Stomach (tissue), 8 donors: ENCODE measurements at regions not wholly inside any gene's neighbourhood (a gene's known extent, or its start where the extent isn't known, plus 50 kb on each side); places are given as distances from the start of the nearest gene placed in this dataset.

ENCODE experiments used
- DNase-seq, 2 donors: peaks; one replicate each; pipeline versions ENCODE4 v3.0.0 to v3.0.0-alpha.2; 2013 to 2019
- H3K27ac ChIP-seq, 5 donors: fragments of 200-600 bp in 4 of 5; sonication (generic) in 4 of 5; one replicate each; pipeline ENCODE4 v1.5.1; 2013 to 2019; ENCODE audit warnings: mild to moderate bottlenecking in 1 of 5, moderate library complexity in 1 of 5
- H3K27me3 ChIP-seq, 3 donors: fragments of 200-600 bp; sonication (generic); one replicate each; pipeline ENCODE4 v1.5.1; 2017 to 2019; ENCODE audit warnings: mixed run types in 1 of 3
- H3K36me3 ChIP-seq, 4 donors: fragments of 200-600 bp; sonication (generic); 1 replicate in 3 of 4; 2 replicates in 1 of 4; pipeline ENCODE4 v1.5.1; 2016 to 2019
- H3K4me1 ChIP-seq, 4 donors: fragments of 200-600 bp; sonication (generic); one replicate each; pipeline ENCODE4 v1.5.1; 2016 to 2019
- H3K4me3 ChIP-seq, 4 donors: fragments of 200-600 bp; sonication (generic) in 3 of 4; one replicate each; pipeline ENCODE4 v1.5.1; 2016 to 2019; ENCODE audit warnings: mild to moderate bottlenecking in 1 of 4
- H3K9me3 ChIP-seq, 4 donors: fragments of 200-600 bp; sonication (generic); one replicate each; pipeline ENCODE4 v1.5.1; 2016 to 2019
- CTCF ChIP-seq, 7 experiments: fragments of 450-650 bp in 4 of 7; fragments of 200-600 bp in 3 of 7; sonication (generic) in 3 of 7; IDR thresholded peaks; one replicate each; pipeline ENCODE4 v1.5.1; 2016 to 2019; ENCODE audit warnings: antibody characterized with exemption in 7 of 7, control low read depth in 2 of 7, mild to moderate bottlenecking in 1 of 7
- EP300 ChIP-seq: sonication (generic); formaldehyde crosslinking; IDR thresholded peaks from one replicate; pipeline ENCODE4 v1.6.1; 2017; ENCODE audit warnings: antibody characterized with exemption
- POLR2A ChIP-seq, 4 donors: fragments of 450-650 bp; IDR thresholded peaks; one replicate each; pipeline ENCODE4 v1.6.1; 2016; ENCODE audit warnings: antibody characterized with exemption in 4 of 4, control low read depth in 2 of 4, mild to moderate bottlenecking in 1 of 4, moderate library complexity in 1 of 4
- POLR2AphosphoS5 ChIP-seq, 3 donors: sonication (generic); formaldehyde crosslinking; IDR thresholded peaks; one replicate each; pipeline ENCODE4 v1.6.1; 2016; ENCODE audit warnings: antibody characterized with exemption in 3 of 3
- WGBS, 5 donors: extraction: QIAGEN DNeasy Blood & Tissue Kit in 3 of 5; methylation state at CpG; one replicate each; pipeline versions ENCODE4 v1.1.5 to v1.1.7; 2013 to 2018; 5-methylcytosine and 5-hydroxymethylcytosine counted together
- intact Hi-C: fragments of 100-400 bp; cut with DNase I; formaldehyde crosslinking; loops from one replicate; pipeline ENCODE4 v1.15.1; 2023; ENCODE audit warnings: low total_unique reads
- donor health status: healthy with polysubstance abuse.
- donor health status: Bipolar disorder and iron deficiency.
- donor health status: healthy.

GRCh38 chr13:111050539-111050879, 64.6 kb upstream of the ARHGEF7 start:
- DNase-seq: no peak
- intact Hi-C loops: no loop called here
- no peaks in the 10 kb centered on the region for H3K36me3 ChIP-seq
- no peaks in the 10 kb centered on the region for H3K9me3 ChIP-seq
- TF ChIP-seq EP300 (no peak), POLR2AphosphoS5 (IDR thresholded peaks at IDR 0.05) (no peak), POLR2A (IDR thresholded peaks at IDR 0.05) (no peak), CTCF (IDR thresholded peaks at IDR 0.05) (no peak)
- no peaks in the 10 kb centered on the region for H3K27me3 ChIP-seq
- 28 to 34% (median 34%) methylated on average over 4 of the region's 4 CpGs for WGBS, 5 donors
- H3K4me3 ChIP-seq: no peak overlapping the region
- H3K4me1 ChIP-seq: peaks cover 0 to 6% (median 0%) of the 10 kb centered on the region in 4 donors
- H3K27ac ChIP-seq: no peak overlapping the region

GRCh38 chr13:111049791-111050538, 65.1 kb upstream of the ARHGEF7 start:
- Histone ChIP-seq H3K36me3 (no peaks in the 10 kb centered on the region), H3K27ac (no peak overlapping the region), H3K4me1 (peaks cover 0 to 6% (median 0%) of the 10 kb centered on the region in 4 donors), H3K9me3 (no peaks in the 10 kb centered on the region), H3K4me3 (no peak overlapping the region), H3K27me3 (no peaks in the 10 kb centered on the region)
- peak; percentile 35 to 60 for DNase-seq
- intact Hi-C loops: no loop called here
- WGBS, 5 donors: 66 to 72% (median 69%) methylated on average over 19 of the region's 19 CpGs
- TF ChIP-seq POLR2AphosphoS5 (IDR thresholded peaks at IDR 0.05): no peak
- TF ChIP-seq CTCF (IDR thresholded peaks at IDR 0.05): peak in 4 of 7 experiments; percentile 3 to 47 (median 40)

DNA sequence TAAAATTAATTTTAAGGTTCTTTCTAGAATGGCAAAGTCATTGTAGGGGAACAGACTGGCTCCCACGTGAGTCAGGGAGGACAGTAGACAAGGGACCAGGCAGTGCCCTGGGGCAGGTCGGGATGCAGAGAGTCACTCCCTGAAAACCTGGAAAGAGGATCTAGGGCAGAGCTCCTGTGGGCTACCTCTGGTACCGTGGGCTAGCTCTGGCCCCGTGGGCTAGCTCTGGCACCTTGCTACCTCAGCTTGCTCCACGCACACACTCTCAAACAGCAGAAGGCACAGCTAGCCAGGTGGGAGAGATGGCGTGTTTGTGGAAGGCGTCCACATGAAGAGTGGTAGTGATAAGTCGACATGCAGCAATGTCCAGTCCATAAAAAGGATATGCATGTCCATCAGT, 66.7 kb upstream of the ARHGEF7 start:
- WGBS, 5 donors: 75 to 85% (median 82%) methylated on average over 8 of the region's 8 CpGs
- no peak overlapping the region for H3K27ac ChIP-seq

GRCh38 chr13:111047326-111047725, 67.8 kb upstream of the ARHGEF7 start:
- WGBS, 5 donors: 57 to 78% (median 68%) methylated on average over 5 of the region's 5 CpGs
- peaks cover 0 to 5% (median 0%) of the 10 kb centered on the region in 3 donors for H3K27me3 ChIP-seq
- intact Hi-C loops: no loop called here
- no peak overlapping the region for H3K4me3 ChIP-seq
- no peak for DNase-seq
- H3K36me3 ChIP-seq: no peaks in the 10 kb centered on the region
- TF ChIP-seq CTCF (IDR thresholded peaks at IDR 0.05) (no peak), EP300 (no peak), POLR2AphosphoS5 (IDR thresholded peaks at IDR 0.05) (no peak), POLR2A (IDR thresholded peaks at IDR 0.05) (no peak)
- no peak overlapping the region for H3K27ac ChIP-seq
- H3K9me3 ChIP-seq: no peaks in the 10 kb centered on the region
- peaks cover 0 to 6% (median 0%) of the 10 kb centered on the region in 4 donors for H3K4me1 ChIP-seq

More for the DNA sequence above, 66.7 kb upstream of the ARHGEF7 start:
- intact Hi-C loops: no loop called here
- TF ChIP-seq POLR2A (IDR thresholded peaks at IDR 0.05) (no peak), CTCF (IDR thresholded peaks at IDR 0.05) (no peak), EP300 (no peak), POLR2AphosphoS5 (IDR thresholded peaks at IDR 0.05) (no peak)
- peaks cover 0 to 6% (median 0%) of the 10 kb centered on the region in 4 donors for H3K4me1 ChIP-seq
- DNase-seq: no peak
- H3K36me3 ChIP-seq: no peaks in the 10 kb centered on the region
- peaks cover 0 to 4% (median 0%) of the 10 kb centered on the region in 3 donors for H3K27me3 ChIP-seq
- H3K4me3 ChIP-seq: no peak overlapping the region
- H3K9me3 ChIP-seq: no peaks in the 10 kb centered on the region
